ENCODE measurements at regions not wholly inside any gene's neighbourhood (a gene's known extent, or its start where the extent isn't known, plus 50 kb on each side); places are given as distances from the start of the nearest gene placed in this dataset.
A peak's percentile ranks its signal among the peaks of the same experiment; 100 is the strongest.

DNA sequence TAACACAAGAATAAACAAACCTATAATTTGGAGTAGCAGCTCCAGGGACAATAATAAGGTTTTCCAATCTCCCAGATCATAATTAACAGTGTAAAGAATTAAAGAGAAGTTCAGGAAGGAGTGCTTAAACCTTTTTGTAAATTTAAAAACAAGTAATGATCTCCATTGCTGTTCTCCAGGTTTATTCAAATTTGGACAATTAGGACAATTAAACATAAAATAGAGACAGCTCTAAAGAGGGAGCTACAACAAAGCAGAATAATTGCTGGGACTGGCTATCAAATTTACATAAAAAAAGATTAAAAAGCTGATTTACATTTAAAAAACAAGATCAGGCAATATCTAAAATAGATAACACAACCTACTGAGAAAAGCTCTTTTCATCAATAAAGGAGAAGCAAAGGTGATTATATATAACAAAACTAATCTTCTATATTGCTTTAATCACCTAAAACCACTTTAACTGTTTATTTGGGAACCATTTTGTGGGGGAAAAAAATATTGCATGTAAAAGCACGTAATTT, 80.1 kb upstream of the CREB1 start:
- DNase-seq (ENCODE audit: low read depth) = no peak

DNA sequence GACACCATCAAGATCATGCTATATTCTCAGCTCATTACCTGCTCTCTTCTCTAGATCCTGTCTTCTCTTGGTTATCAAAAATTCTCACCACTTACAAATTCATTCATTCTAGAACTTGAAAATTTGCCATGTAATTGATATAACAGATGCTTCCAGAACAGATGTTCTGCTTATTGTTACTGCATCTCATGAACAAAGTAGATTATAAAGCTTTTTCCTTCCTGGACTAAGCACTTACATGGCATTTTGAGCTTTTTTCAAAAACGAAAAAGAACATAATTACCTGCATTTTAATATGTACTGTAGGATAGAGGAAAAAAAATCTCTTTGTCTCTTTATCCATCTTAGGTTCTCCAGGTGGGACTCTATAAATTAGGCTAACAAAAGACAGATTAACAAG, 79.6 kb upstream of the CREB1 start:
- no peak for DNase-seq (ENCODE audit: low read depth)

DNA sequence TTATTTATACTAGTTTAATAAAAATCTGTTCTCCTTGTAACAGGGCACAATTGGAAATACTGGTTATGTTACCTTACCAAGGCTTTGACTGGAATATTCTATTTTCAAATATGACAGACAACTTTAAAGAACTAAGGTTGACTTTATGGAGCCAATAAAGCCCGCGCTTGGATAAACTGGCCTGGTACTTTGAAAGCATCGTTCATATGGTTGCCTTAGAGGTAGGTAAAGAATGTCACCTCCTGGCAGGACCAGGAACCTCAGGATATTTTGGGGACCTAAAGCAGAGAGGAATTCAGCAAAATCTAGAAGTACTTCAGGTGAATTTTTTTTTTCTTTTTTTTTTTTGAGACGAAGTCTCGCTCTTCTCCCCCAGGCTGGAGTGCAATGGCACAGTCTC, 71.2 kb upstream of the CREB1 start:
- no peak for DNase-seq (ENCODE audit: low read depth)

DNA sequence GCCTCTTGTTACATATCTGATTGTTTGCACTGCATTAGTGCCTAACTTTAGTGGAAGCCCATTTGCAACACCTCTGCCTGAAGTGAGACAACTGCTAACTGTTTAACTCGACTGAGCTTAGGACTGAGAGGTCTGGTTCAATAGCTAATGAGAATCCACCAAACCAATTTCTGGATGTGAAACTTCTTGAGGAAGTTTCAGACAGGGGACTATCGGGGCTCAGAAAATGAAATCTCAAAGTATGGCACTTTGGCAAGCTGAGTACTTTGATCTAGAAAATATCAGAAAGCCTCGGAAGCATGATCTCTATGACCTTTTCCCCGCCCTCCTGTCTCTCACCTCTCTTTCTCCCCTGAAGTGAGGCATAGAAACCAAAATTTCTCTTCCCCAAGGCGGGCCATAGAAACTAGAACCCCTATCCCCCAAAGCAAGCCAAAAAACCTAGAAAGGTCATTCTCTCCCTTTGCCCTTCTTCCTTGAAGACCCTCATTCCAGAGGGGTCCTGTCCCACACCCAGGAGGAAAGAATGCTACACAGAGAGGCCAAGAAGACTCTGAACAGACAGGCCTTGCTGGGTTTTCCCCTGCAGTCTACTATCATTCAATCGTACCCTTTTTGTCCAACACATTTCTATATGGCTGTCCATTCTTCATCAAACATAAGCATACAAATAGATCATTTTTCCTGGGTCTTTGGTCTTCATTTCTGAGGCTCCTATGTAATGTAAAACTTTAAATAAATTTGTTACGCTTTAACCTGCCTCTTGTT, 69.6 kb upstream of the CREB1 start:
- DNase-seq (ENCODE audit: low read depth) = no peak

DNA sequence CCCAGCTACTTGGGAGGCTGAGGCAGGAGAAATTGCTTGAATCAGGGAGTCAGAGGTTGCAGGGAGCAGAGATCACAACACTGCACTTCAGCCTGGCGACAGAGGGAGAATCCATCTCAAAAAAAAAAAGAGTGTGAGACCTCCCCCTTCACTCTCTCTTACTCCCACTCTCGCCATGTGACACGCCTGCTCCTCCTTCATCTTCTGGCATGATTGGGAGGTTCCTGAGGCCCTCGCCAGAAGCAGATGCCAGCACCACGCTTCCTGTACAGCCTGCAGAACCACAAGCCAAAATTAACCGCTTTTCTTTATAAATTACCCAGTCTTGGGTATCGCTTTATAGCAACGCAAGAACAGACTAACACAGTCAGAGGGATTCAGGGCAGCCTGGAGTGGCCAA, 66.3 kb upstream of the CREB1 start:
- no peak for DNase-seq (ENCODE audit: low read depth)

DNA sequence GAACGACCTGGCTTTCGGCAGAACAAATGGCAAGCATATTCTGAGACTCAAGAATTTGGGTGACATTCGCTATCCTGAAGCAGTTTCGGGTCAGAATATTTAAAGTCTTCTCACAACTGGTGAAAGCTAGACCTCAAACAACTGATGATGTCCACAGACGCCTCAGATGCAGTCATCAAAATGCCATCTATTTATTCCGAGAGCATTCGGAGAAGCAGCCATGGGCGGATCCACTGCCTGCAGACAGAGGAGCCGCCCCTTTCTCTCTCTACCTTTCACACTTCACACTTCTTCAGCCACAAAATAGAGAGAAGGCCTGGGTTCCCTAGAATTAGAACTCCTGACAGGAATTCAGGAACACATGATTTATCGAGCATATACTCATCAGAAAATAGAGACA, 65.8 kb upstream of the CREB1 start:
- DNase-seq (ENCODE audit: low read depth) = no peak

DNA sequence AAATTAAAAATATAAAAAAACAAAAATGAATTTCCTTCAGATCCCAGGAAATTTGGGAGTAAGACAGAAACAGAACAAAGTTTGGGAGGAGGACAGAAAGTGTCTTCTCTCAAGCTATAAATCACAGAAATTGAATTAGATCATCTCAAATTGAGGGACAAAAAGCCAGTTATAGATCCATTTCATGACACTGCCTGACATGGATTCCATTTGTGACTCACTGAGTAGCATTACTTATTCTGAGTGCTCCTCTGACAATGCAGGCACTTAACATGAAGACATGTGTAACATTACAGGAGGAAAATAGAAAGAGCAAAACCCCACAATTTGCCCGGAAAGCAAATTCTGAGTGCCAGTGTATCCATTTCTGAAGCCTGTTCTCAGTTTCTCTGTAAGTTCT, 63.9 kb upstream of the CREB1 start:
- no peak for DNase-seq (ENCODE audit: low read depth)

DNA sequence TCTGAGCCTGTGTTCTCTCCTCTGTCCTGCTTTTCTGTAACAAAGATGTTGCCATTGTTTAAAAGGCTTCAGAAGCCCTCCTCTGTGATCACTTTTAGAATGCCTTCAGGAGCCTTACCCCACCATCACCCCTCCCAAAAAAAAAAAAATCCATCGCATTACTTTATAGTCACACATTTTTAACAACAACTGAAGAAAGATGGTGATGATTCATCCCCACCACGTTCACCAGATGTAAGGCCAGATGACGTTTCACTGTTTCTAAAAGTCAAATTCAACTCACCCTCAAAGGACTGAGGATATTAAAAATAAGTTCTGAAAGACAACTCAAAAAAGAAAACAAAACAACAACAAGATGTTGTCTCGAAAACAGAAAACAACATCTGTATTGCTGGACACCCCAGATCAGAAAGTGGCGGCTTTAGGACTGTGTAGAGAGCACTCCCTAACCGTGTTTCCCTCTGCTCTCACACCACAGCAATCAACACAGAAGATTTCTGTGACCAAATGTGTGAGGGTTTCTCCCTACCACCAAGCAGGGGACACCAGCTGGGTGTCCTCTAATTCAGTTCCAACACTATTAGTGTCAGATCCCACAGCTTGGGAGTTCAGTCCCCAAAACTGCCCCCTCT, 61.9 kb upstream of the CREB1 start:
- DNase-seq (ENCODE audit: low read depth) = no peak

DNA sequence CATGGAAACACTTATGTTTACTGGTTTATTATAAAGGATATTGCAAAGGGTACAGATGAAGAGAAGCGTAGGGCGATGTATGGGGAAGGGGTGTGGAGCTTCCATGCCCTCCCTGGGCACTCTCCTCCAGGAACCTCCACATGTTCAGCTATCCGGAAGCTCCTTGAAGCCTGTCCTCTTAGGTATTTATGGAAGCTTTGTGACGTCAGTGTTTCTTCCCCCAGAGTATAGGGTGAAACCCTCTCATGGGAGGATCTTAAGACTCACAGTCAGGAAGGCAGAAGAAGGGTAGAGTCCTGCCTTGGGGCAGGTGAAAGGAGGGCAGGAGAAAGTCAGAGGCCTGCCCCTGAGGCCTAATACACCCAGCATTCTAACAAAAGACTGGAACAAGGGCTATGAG, 61.3 kb upstream of the CREB1 start:
- no peak for DNase-seq (ENCODE audit: low read depth)

DNA sequence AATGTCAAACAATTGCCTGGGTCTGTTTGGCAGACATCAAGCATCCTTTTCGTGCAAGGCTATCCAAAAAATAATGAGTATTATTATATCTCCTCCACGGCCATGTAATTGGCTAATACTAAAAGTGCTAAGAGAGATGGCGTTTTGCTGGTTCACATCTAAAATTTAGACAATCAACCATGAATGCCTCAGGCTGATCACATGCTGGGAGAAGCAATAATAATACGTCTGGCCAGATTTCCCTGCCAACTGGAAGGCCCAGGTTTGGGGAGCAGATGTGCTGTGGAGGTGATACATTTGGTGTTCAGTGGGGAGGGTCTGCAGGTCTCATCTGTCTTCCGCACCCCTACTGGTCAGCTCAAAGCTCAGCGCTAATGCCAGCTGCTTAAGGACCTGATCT, 60.3 kb upstream of the CREB1 start:
- DNase-seq (ENCODE audit: low read depth) = no peak

DNA sequence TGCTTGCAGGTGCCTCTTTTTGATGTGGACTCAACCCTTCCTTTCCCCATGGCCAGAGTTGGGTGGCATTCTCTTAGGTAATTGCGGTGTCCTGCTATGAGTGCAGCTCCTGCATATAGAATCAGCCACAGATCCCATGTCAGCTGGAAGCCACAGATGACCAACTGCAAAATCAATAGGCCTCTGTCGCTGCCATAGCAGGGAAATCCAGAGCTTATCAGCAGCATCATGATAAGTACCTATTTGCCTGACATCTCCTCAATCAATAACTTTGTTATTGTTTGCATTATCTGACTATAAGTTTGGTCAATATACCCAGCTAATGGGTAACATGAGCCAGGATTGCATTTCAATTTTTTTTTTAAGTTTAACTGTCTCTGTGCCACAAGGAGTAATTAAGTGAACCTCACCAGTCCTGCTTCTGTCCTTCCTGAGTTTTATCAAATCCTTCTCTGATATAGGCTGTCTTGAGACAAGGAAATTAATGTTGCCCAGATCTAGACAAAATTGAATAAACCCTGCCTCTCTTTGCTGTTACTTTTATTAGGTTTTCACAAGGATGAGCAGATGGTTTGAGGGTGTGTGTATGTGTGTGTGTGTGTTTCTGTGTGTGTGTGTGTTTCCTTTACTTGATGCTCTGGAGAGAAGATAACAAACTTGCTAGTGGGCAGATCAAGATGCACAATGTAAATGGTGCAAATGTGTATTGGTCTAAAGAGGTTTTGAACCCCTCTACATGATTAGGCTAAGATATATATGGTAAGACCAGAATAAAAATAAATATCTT, 59.6 kb upstream of the CREB1 start:
- DNase-seq (ENCODE audit: low read depth) = no peak

DNA sequence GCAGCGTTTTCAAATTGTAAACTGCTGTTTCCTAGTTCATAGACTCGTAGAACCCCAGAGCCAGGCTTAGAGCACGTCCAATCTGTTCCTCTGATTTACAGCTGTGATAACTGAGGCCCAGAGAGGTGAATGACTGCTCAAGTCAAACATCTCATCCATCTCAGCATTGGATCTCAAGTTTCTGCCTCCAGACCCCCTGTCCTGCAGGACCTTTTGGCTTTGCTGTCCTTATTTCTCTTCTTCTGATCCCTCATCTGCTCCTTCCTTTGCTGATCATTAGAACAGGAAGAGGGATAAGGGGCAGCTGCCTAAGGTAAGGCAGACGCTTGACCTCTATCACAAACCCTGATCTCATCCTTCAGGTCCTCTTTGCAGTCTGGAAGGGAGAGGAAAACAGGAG, 58.5 kb upstream of the CREB1 start:
- DNase-seq (ENCODE audit: low read depth) = no peak

DNA sequence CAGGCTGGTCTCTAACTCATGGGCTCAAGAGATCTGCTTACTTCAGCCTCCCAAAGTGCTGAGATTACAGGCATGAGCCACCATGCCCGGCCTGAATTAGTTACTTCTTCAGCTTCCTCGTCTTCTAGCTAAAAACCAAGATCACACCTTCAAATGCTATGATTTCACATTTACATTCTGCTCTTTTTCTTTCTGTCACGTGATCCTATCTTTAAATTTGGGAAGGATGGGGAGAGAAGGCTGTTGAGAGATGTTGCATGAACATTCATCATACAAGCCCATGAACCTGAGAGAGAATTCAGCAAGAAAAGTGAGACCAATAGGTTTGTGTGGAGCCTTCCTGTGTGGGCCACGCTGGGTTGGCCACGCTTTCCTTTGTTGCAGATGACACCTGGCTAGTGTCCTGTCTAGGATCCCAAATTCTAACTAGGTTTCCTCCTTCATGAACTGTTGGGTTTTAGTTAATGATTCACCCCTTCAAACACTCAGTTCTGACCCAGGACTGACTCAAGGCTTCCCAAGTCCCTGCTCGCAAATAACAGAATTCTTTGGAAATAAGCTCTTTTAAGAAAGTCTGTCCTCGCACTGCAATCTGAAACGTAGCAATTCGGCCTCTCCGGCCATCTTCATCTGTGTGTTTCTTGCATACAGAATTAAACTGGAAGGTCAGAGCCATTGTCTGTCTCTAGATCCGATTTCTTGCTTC, 57.3 kb upstream of the CREB1 start:
- no peak for DNase-seq (ENCODE audit: low read depth)

DNA sequence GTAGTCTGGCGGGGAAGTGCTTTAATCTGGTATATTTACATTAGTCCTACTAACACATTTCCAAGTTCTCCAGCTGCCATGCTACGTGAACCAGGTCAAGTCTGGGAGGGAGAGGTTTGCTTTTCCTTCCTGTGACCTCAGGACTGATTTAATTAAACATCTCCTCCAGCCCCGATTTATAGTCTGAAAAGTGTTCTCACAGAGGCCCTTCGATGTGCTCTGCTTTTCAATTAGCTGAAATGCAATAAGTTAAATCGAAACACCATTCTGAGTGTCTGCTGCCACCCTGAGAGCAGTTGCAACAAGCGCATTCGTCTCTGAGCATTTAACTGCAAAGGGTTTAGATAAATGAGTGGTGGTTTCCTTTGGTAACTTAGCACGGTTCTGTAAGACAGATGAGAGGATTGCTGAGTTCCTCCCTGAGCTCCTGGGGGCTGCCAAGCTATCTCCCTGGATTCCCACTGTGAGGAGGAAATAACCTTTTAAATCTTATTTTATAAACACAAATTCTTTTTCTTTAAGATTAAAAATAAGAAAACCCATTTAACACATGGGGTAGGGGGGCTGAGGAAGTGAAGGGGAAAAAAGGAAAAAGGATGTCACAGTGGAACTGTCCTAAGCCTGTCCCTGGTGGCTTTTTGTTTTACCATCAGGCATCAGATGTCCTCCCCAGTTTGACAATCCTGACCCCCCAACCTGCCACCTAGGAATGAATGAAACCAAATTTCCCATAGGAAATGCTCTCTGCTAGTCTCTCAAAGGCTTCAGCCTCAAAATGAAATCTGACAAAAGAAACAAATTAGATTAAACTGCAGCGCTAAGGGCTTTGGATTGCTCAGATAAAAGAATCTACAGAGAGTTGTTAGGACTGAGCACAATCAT, 56.5 kb upstream of the CREB1 start:
- DNase-seq (ENCODE audit: low read depth) = peak; percentile 6

DNA sequence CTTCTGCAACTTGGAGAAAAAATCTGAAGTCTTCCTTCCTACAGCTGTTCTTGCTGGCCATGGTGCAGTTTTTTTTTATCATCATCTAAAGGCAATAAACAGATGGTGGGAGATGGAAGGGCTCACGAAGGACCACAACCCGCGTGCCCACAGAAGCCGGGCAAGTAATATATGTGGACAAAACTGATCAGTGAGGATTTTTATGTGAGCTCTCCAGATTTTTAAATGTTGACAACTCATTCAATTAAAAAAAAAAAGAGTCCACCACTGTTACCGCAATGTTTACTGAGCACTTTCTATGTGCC, 55.9 kb upstream of the CREB1 start:
- no peak for DNase-seq (ENCODE audit: low read depth)

DNA sequence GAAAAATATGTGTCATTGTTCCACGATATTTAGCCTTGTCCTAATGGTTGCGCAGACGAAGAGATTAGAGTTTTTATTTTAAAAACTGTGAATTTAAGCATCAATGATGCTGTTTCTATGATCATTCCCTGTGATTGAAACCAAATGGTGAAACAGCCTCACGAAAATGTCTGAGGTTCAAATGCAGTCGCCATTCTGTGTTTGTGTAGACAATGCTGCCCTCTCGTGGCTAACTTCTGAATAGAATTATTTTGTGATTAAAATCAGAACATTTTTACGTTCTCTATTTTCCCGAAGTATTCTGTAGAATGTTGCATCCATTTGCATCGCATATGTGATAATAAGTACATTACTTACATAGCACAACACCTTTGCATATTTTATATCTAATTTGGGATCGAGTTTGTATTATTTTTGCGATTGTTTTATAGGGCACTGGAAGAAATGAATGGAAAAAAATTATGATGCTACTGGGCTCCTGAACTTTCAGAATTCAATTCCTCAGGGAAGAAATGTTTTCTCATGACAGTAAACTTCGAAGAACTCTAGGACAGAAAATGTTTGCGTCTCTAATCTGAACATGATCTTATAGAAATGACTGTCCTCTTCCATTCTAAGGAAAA, 54.8 kb upstream of the CREB1 start:
- peak; percentile 27 for DNase-seq (ENCODE audit: low read depth)

DNA sequence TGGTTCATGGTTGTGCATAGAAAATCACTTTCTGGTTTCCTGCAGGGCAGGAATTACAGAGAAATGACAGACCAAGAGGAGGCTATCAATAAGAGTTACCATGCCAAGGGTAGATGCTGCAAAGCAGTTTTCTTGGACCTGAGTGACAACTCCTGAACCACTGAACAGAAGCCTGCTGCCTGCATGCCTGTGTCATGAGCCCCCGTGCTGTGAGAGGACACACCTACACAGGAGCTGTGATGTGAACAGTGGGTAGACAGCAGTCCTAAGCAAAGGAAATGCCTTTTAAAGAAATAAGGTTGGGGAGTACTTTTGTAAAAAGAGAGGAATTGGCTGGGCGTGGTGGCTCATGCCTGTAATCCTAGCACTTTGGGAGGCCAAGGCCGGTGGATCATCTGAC, 54.2 kb upstream of the CREB1 start:
- no peak for DNase-seq (ENCODE audit: low read depth)

DNA sequence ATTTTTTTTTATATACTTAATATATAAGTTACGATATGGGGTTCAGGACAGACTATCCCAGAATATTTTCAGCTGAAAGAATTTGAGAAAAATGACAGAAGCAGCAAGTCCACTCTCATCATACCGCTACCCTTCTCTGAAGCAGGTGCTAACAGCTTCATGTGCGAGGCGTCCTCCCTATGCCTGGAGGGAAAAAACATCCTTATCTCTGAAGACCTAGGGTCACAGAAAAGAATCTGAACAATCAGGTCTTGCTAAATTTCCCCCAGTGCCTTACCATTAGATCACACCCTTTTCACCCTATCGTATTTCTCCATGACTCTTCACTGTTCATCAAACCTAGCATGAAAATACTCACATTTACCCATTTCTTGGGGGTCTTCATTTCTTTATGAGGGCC, 51.9 kb upstream of the CREB1 start:
- DNase-seq (ENCODE audit: low read depth) = no peak

DNA sequence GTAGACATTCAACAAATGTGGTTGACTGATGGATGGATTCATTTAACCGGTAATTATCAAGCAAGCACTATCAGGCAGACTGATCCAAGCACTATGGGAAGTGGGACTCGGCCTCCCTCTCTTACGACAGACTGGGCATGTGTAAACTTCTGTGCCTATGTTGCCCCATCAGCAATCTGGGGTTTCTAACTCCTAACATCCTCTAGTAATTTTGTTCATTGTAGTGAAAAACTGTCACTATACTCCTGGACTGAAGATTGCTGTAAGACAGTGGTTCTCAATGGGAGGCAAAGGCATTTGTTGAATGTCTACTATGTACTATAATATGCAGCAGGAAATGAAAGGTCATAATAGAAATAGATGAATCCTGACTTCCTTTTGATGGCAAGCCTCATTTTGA, 51.2 kb upstream of the CREB1 start:
- no peak for DNase-seq (ENCODE audit: low read depth)

DNA sequence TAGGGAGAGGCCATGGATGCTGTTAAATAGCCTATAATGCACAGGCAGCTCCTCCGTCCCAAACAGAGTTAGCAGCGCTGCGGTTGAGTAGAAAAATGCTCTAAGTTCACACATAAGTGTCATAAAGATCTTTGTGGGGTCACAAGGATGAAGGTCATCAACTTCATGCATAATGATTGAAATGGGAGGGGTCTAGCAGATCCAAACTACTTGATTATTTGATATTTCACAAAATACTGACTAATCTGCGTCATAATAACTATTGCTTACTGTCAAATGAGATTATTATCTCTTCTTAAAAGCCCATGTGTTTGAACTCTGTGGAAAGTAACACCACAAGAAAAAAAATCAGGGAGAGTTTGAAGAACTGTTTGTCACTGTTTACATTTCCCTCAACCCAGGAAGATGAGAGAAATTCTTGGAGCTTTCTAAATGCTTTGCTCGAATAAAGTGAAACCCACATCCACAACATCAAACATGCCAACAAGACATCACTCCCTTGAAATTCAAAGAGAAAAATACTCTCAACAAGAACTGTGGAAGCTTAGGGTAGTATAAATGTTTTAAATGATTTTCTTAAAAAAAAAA, 50.5 kb upstream of the CREB1 start:
- DNase-seq (ENCODE audit: low read depth) = no peak

Data from stimulated activated CD8-positive, alpha-beta memory T cell treated with anti-CD3 and anti-CD28 coated beads, Interleukin-15, amount 100 ng/mL, for 1 hour (primary cell).